ENCODE measurements at regions not wholly inside any gene's neighbourhood (a gene's known extent, or its start where the extent isn't known, plus 50 kb on each side); places are given as distances from the start of the nearest gene placed in this dataset.
"Not testable (repeated sequence)": the region's sequence is repeated elsewhere in the genome, so short reads cannot be mapped to it uniquely, and the experiment has no call there.

DNA sequence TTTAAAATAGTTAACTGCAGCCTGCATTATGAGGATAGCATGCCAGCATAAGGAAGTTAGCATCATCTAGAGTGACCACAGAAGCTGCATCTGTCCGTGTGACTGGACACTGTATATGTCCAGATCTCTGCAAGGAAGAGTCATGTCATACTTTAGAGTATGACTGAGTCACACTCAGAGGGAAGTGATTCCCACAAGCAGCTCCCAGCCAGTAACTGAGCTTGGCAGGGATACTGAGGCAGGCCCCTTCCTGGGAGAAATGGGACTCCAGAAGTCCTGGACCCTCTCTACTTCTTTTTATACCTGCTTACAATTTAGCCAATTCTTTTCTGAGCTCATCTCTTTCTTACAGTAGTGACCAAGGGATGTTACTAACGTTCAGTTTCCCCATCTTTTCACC, 2975.9 kb downstream of the RPIA start:
- intact Hi-C loops (cut with DNase I): not testable (repeated sequence)
- 40 to 61% methylated on average over 1 of the region's 2 CpGs for WGBS, 2 donors

DNA sequence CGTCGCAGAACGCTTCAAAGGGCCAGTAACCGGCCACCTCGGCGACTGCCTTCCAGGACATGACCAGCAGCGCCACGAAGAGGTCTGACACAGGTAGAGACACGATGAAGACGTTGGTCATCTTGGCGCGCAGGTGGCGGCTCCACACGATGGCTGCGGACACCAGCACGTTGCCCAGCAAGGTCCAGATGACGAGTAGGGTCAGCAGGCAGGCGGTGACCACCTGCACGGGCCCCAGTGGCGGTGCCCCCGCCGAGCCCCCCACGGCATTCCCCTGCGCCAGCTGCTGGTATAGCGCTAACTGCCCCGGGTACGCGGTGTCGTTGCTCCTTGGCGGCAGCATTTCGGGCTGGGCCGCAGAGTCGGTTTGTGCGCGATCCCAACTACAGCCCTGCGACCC, 2994.1 kb downstream of the RPIA start:
- H3K27ac ChIP-seq (ENCODE audit: low read depth in 1 of 2, low read length in 2 of 2); H3K36me3 ChIP-seq (ENCODE audit: control insufficient read depth in 1 of 2, insufficient read depth in 2 of 2, low read length in 1 of 2); H3K27me3 ChIP-seq (ENCODE audit: control insufficient read depth in 1 of 2, insufficient read depth in 2 of 2, low read length in 1 of 2); H3K4me1 ChIP-seq (ENCODE audit: control insufficient read depth in 1 of 2, insufficient read depth in 2 of 2, low read length in 2 of 2); intact Hi-C loops (cut with DNase I); H3K9me3 ChIP-seq (ENCODE audit: control insufficient read depth, low read length); ATAC-seq (ENCODE audit: low FRiP score); DNase-seq; H3K4me3 ChIP-seq (ENCODE audit: low read length in 2 of 2): not testable (repeated sequence)
- WGBS, 2 donors: 35 to 46% methylated on average over 8 to 30 of the region's 36 CpGs

More for the DNA sequence above, 2975.9 kb downstream of the RPIA start:
- DNase-seq: peak in 1 of 2 donors; percentile 26
- not testable (repeated sequence) for ATAC-seq (ENCODE audit: low FRiP score); H3K36me3 ChIP-seq (ENCODE audit: control insufficient read depth in 1 of 2, insufficient read depth in 2 of 2, low read length in 1 of 2); H3K27me3 ChIP-seq (ENCODE audit: control insufficient read depth in 1 of 2, insufficient read depth in 2 of 2, low read length in 1 of 2); H3K9me3 ChIP-seq (ENCODE audit: control insufficient read depth, low read length); H3K4me3 ChIP-seq (ENCODE audit: low read length in 2 of 2); H3K27ac ChIP-seq (ENCODE audit: low read depth in 1 of 2, low read length in 2 of 2); H3K4me1 ChIP-seq (ENCODE audit: control insufficient read depth in 1 of 2, insufficient read depth in 2 of 2, low read length in 2 of 2)

DNA sequence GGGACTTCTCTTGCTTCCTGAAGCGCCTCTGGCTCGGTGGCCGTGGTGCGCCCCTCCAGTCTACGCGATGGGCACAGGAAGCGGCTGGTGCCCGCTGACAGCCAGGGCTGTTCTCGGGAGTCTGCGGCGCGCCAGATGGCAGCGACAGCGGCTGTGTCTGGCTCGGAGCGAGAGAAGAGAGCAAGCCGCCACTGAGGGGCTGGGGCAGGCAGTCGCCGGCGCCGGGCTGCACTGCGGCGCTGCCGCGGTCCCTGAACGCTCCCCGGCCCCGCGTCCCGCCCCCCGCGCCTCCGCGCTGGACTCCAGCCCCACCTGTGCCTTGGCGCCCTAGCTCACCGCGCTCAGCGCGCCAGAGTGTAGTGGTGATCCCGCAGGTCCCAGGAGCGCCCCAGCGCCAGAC, 2994.6 kb downstream of the RPIA start:
- H3K27me3 ChIP-seq (ENCODE audit: control insufficient read depth in 1 of 2, insufficient read depth in 2 of 2, low read length in 1 of 2); ATAC-seq (ENCODE audit: low FRiP score); H3K27ac ChIP-seq (ENCODE audit: low read depth in 1 of 2, low read length in 2 of 2); H3K4me3 ChIP-seq (ENCODE audit: low read length in 2 of 2); H3K4me1 ChIP-seq (ENCODE audit: control insufficient read depth in 1 of 2, insufficient read depth in 2 of 2, low read length in 2 of 2); H3K9me3 ChIP-seq (ENCODE audit: control insufficient read depth, low read length); intact Hi-C loops (cut with DNase I); H3K36me3 ChIP-seq (ENCODE audit: control insufficient read depth in 1 of 2, insufficient read depth in 2 of 2, low read length in 1 of 2): not testable (repeated sequence)
- DNase-seq: peak in 1 of 2 donors; percentile 30
- 0 to 2% methylated on average over 16 to 33 of the region's 42 CpGs for WGBS, 2 donors
